Liver (tissue), 8 donors: ENCODE measurements at regions not wholly inside any gene's neighbourhood (a gene's known extent, or its start where the extent isn't known, plus 50 kb on each side); places are given as distances from the start of the nearest gene placed in this dataset.

Experiments used
- DNase-seq: peaks from one replicate; pipeline ENCODE4 v3.0.0-alpha.2; 2017; ENCODE audit warnings: low spot score
- H3K27ac ChIP-seq, 2 donors: one replicate each; pipeline ENCODE4 v1.7.0; 2013; ENCODE audit warnings: inconsistent platforms in 2 of 2, low read length in 2 of 2, control low read depth in 1 of 2, low read depth in 1 of 2, mild to moderate bottlenecking in 1 of 2
- H3K27me3 ChIP-seq, 4 donors: one replicate each; pipeline versions ENCODE4 v1.6.1 to v1.7.0; 2013; ENCODE audit warnings: low read length in 3 of 4, inconsistent platforms in 1 of 4, mild to moderate bottlenecking in 1 of 4, moderate library complexity in 1 of 4; ENCODE audit not compliant: control insufficient read depth in 4 of 4, insufficient read depth in 4 of 4
- H3K36me3 ChIP-seq, 4 donors: one replicate each; pipeline versions ENCODE4 v1.6.1 to v1.7.0; 2013; ENCODE audit warnings: low read length in 3 of 4, mild to moderate bottlenecking in 3 of 4, low read depth in 1 of 4, moderate library complexity in 1 of 4; ENCODE audit not compliant: control insufficient read depth in 4 of 4, insufficient read depth in 3 of 4
- H3K4me1 ChIP-seq, 4 donors: one replicate each; pipeline versions ENCODE4 v1.6.1 to v1.7.0; 2013; ENCODE audit warnings: low read length in 3 of 4, mild to moderate bottlenecking in 3 of 4, moderate library complexity in 1 of 4; ENCODE audit not compliant: control insufficient read depth in 4 of 4, insufficient read depth in 4 of 4
- H3K4me3 ChIP-seq, 3 donors: one replicate each; pipeline versions ENCODE4 v1.6.1 to v1.7.0; 2013; ENCODE audit warnings: low read length in 3 of 3, control low read depth in 1 of 3, low read depth in 1 of 3, mild to moderate bottlenecking in 1 of 3
- H3K9ac ChIP-seq, 2 donors: one replicate each; pipeline ENCODE4 v1.7.0; 2013; ENCODE audit warnings: low read length in 2 of 2, mild to moderate bottlenecking in 2 of 2, moderate library complexity in 2 of 2, control low read depth in 1 of 2, low read depth in 1 of 2
- H3K9me3 ChIP-seq, 4 donors: one replicate each; pipeline versions ENCODE4 v1.6.1 to v1.7.0; 2013; ENCODE audit warnings: low read length in 3 of 4; ENCODE audit not compliant: control insufficient read depth in 4 of 4
- ATF3 ChIP-seq: IDR thresholded peaks from 2 replicates; pipeline ENCODE4 v1.6.1; 2016; ENCODE audit warnings: antibody characterized with exemption
- EGR1 ChIP-seq, 2 donors: IDR thresholded peaks; 2 replicates each; pipeline ENCODE4 v1.6.1; 2016 to 2018; ENCODE audit warnings: antibody characterized with exemption in 2 of 2, low read depth in 2 of 2
- FOXA1 ChIP-seq: IDR thresholded peaks from 2 replicates; pipeline ENCODE4 v1.6.1; 2016; ENCODE audit warnings: antibody characterized with exemption
- FOXA2 ChIP-seq: IDR thresholded peaks from 2 replicates; pipeline ENCODE4 v1.6.1; 2016; ENCODE audit warnings: antibody characterized with exemption
- GABPA ChIP-seq, 2 donors: IDR thresholded peaks in 1 of 2; conservative IDR thresholded peaks in 1 of 2; 2 replicates each; pipeline ENCODE4 v1.6.1; 2016; ENCODE audit warnings: antibody characterized with exemption in 2 of 2, mild to moderate bottlenecking in 1 of 2, moderate library complexity in 1 of 2
- HNF4A ChIP-seq, 2 donors: conservative IDR thresholded peaks; 2 replicates each; pipeline ENCODE4 v1.6.1; 2016; ENCODE audit warnings: antibody characterized with exemption in 2 of 2, mild to moderate bottlenecking in 2 of 2
- HNF4G ChIP-seq: IDR thresholded peaks from 2 replicates; pipeline ENCODE4 v1.6.1; 2016; ENCODE audit warnings: antibody characterized with exemption
- JUND ChIP-seq, 2 donors: IDR thresholded peaks; 2 replicates each; pipeline ENCODE4 v1.6.1; 2016; ENCODE audit warnings: antibody characterized with exemption in 2 of 2
- MAX ChIP-seq: IDR thresholded peaks from 2 replicates; pipeline ENCODE4 v1.6.1; 2016; ENCODE audit warnings: antibody characterized with exemption
- NR2F2 ChIP-seq: IDR thresholded peaks from 2 replicates; pipeline ENCODE4 v1.6.1; 2016; ENCODE audit warnings: antibody characterized with exemption
- RAD21 ChIP-seq, 2 donors: IDR thresholded peaks; 2 replicates each; pipeline ENCODE4 v1.6.1; 2016; ENCODE audit warnings: antibody characterized with exemption in 2 of 2, mild to moderate bottlenecking in 2 of 2
- REST ChIP-seq: IDR thresholded peaks from 2 replicates; pipeline ENCODE4 v1.6.1; 2016; ENCODE audit warnings: antibody characterized with exemption, mild to moderate bottlenecking
- RXRA ChIP-seq, 2 donors: IDR thresholded peaks; 2 replicates each; pipeline ENCODE4 v1.6.1; 2017 to 2018; ENCODE audit warnings: antibody characterized with exemption in 2 of 2, mild to moderate bottlenecking in 1 of 2
- SP1 ChIP-seq: IDR thresholded peaks from 2 replicates; pipeline ENCODE4 v1.6.1; 2018; ENCODE audit warnings: antibody characterized with exemption, mild to moderate bottlenecking
- TAF1 ChIP-seq: conservative IDR thresholded peaks from 2 replicates; pipeline ENCODE4 v1.6.1; 2016; ENCODE audit warnings: antibody characterized with exemption, mild to moderate bottlenecking
- YY1 ChIP-seq: IDR thresholded peaks from 2 replicates; pipeline ENCODE4 v1.6.1; 2016; ENCODE audit warnings: antibody characterized with exemption, mild to moderate bottlenecking
- WGBS: extraction: QIAGEN DNeasy Blood & Tissue Kit; methylation state at CpG from one replicate; pipeline ENCODE4 v1.1.7; 2013; 5-methylcytosine and 5-hydroxymethylcytosine counted together
- TF ChIP-seq, protein P1 (sequence below): IDR thresholded peaks from 2 replicates; pipeline ENCODE4 v1.6.1; 2016; ENCODE audit warnings: antibody characterized with exemption
- TF ChIP-seq, protein P2 (sequence below): fragments of 150-350 bp; IDR thresholded peaks from 2 replicates; pipeline ENCODE4 v1.5.1; 2017; ENCODE audit warnings: improper control_type of control experiment, low read depth, low read length; ENCODE audit not compliant: missing input control
- donor health status: healthy.
- donor health status: healthy.
- donor health status: healthy.
- donor health status: healthy.
- donor health status: healthy.

DNA sequence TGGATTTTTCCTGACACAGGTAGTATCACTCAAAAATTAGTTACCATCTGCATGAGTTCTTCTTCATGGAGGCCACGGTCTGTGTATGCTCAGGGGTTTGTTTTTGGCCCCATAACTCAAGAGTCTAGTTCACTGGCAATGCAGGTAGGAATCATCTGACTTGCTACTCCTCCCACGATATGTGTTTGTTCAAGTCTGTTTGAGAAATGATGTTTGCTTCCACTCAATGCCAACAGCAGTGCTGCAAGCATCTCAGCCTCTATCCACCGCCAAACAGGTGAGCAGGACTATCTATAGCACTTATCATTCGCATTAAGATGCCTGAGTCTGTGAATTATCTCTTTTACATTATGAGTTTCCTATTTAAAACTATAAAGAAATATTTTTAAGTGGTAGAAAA lies 264.8 kb upstream of the PTGER4 start:
- WGBS = 56% methylated on average over 4 of the region's 4 CpGs
- H3K36me3 ChIP-seq = no peaks in the 10 kb centered on the region
- H3K9me3 ChIP-seq = no peaks in the 10 kb centered on the region
- no peaks in the 10 kb centered on the region for H3K27me3 ChIP-seq
- TF ChIP-seq NR2F2 (no peak), HNF4G (no peak)
- H3K4me1 ChIP-seq = no peaks in the 10 kb centered on the region
- H3K4me3 ChIP-seq = no peak overlapping the region
- H3K9ac ChIP-seq = no peak overlapping the region
- H3K27ac ChIP-seq = no peak overlapping the region
- no peak for DNase-seq

DNA sequence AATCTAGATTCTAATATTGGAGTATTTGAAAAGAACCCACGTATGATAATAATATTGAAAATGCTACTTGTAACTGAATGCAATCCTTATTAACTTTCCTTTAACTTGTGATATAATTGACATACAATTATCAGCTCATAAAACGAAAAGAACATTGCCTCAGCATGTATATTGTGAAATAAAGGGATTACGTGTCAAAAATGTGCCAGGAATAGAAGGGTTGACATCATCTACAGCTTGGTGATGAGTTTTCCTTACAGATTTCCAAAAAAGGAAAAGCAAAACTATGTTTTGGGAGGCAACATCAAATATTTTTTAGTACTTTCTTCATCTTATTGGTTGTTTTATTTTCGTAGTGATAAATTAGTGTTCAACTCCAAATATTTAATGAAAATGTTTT lies 266.0 kb upstream of the PTGER4 start:
- Histone ChIP-seq H3K36me3 (no peaks in the 10 kb centered on the region), H3K9ac (no peak overlapping the region), H3K9me3 (no peaks in the 10 kb centered on the region), H3K4me3 (no peak overlapping the region), H3K27ac (no peak overlapping the region), H3K4me1 (no peaks in the 10 kb centered on the region), H3K27me3 (no peaks in the 10 kb centered on the region)
- TF ChIP-seq MAX (no peak), JUND (IDR thresholded peaks at IDR 0.05) (no peak), RAD21 (IDR thresholded peaks at IDR 0.05) (no peak), YY1 (no peak), GABPA (IDR thresholded peaks at IDR 0.05 in 1 of 2, conservative IDR thresholded peaks at IDR 0.05 in 1 of 2) (no peak), TAF1 (no peak), HNF4A (conservative IDR thresholded peaks at IDR 0.05) (no peak), NR2F2 (no peak), EGR1 (IDR thresholded peaks at IDR 0.05; ENCODE audit: low read depth in 2 of 2) (no peak), SP1 (no peak), RXRA (IDR thresholded peaks at IDR 0.05) (no peak), FOXA1 (no peak), REST (no peak), FOXA2 (no peak), ATF3 (no peak)
- TF ChIP-seq, protein P1, sequence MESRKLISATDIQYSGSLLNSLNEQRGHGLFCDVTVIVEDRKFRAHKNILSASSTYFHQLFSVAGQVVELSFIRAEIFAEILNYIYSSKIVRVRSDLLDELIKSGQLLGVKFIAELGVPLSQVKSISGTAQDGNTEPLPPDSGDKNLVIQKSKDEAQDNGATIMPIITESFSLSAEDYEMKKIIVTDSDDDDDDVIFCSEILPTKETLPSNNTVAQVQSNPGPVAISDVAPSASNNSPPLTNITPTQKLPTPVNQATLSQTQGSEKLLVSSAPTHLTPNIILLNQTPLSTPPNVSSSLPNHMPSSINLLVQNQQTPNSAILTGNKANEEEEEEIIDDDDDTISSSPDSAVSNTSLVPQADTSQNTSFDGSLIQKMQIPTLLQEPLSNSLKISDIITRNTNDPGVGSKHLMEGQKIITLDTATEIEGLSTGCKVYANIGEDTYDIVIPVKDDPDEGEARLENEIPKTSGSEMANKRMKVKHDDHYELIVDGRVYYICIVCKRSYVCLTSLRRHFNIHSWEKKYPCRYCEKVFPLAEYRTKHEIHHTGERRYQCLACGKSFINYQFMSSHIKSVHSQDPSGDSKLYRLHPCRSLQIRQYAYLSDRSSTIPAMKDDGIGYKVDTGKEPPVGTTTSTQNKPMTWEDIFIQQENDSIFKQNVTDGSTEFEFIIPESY = no peak
- TF ChIP-seq, protein P2, sequence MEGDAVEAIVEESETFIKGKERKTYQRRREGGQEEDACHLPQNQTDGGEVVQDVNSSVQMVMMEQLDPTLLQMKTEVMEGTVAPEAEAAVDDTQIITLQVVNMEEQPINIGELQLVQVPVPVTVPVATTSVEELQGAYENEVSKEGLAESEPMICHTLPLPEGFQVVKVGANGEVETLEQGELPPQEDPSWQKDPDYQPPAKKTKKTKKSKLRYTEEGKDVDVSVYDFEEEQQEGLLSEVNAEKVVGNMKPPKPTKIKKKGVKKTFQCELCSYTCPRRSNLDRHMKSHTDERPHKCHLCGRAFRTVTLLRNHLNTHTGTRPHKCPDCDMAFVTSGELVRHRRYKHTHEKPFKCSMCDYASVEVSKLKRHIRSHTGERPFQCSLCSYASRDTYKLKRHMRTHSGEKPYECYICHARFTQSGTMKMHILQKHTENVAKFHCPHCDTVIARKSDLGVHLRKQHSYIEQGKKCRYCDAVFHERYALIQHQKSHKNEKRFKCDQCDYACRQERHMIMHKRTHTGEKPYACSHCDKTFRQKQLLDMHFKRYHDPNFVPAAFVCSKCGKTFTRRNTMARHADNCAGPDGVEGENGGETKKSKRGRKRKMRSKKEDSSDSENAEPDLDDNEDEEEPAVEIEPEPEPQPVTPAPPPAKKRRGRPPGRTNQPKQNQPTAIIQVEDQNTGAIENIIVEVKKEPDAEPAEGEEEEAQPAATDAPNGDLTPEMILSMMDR = no peak
- DNase-seq = no peak
- WGBS = 83% methylated on average over 4 of the region's 4 CpGs
